ENCODE measurements at regions not wholly inside any gene's neighbourhood (a gene's known extent, or its start where the extent isn't known, plus 50 kb on each side); places are given as distances from the start of the nearest gene placed in this dataset.

DNA sequence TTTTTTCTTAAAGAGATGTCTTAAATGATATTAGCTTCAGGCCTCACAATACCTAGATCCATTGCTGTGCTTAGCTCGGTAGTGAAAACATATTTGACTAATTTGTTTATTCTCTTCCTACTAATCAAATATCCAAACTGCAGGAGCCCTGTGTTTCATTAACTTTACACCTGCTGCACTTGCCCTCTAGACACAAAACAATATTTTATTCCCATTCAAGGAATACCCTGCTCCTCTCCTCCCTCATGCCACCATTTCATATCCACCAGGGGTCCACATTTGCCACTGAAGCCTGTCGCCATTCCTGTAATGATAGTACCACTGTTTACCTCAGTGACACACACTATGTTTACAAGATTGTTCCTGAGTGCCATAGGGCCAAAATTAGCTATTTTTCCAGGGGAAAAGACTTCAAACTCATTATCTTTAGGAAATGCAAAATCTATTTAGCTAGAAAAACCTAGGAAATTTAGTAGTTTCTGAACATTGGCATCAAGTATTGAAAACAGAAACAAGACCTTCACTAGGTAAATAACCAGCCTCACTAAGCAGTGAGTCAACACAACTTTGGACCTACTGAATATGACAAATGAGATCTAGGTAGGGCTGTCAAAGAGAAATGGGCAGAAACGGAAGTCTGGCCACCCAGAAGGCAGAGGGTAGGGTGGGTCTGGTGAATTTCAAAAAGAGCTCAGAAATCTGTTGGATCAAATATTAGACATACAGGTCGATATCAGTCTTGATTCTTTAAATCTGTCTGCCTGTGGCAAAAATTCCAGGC is 134.6 kb upstream of the KCNK1 start:
- intact Hi-C loops (cut with micrococcal nuclease) = no loop called here
- no peak for DNase-seq
- no peak overlapping the region for H3K27ac Mint-ChIP-seq
- ChIA-PET CTCF (interaction anchor here (0.7 to 1.6 kb wide), 3 partner anchors 38 to 181 kb away, joined by 3 to 5 read pairs (median 3); no protein-coding TSS in a partner anchor), POLR2A (no interaction called here)
- H3K4me1 Mint-ChIP-seq (ENCODE audit: low read depth) = peaks cover 5% of the 10 kb centered on the region
- peaks cover 18% of the 10 kb centered on the region for H3K27me3 Mint-ChIP-seq
- H3K9me3 Mint-ChIP-seq = no peaks in the 10 kb centered on the region
- no peaks in the 10 kb centered on the region for H3K36me3 Mint-ChIP-seq
- H3K4me3 Mint-ChIP-seq = no peak overlapping the region

DNA sequence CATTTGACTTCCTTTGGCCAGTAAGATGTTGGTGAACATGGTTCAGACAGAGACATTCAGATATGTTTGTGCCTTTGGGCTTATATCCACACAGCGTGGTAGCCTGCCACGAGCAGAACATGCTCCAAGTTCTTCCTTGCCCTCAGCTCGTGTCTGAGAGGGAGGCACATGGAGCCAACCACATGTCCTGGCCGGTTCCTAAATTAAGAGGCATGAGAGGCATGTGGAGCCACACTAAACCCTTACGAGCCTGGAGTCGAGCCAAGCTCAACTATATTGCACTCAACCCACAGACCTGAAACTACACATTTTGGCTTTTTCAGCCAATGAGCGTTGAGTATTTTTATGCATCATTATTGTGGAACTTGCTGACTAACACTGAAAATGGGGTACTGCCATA is 133.7 kb upstream of the KCNK1 start:
- H3K9me3 Mint-ChIP-seq = no peaks in the 10 kb centered on the region
- H3K36me3 Mint-ChIP-seq = no peaks in the 10 kb centered on the region
- ChIA-PET POLR2A (no interaction called here), CTCF (interaction anchor here (0.7 to 1.6 kb wide), 2 partner anchors 39 to 180 kb away, joined by 3 to 5 read pairs; no protein-coding TSS in a partner anchor)
- H3K4me3 Mint-ChIP-seq = no peak overlapping the region
- H3K4me1 Mint-ChIP-seq (ENCODE audit: low read depth) = peaks cover 5% of the 10 kb centered on the region
- DNase-seq = peak; percentile 12
- peaks cover 17% of the 10 kb centered on the region for H3K27me3 Mint-ChIP-seq
- intact Hi-C loops (cut with micrococcal nuclease) = no loop called here
- no peak overlapping the region for H3K27ac Mint-ChIP-seq

DNA sequence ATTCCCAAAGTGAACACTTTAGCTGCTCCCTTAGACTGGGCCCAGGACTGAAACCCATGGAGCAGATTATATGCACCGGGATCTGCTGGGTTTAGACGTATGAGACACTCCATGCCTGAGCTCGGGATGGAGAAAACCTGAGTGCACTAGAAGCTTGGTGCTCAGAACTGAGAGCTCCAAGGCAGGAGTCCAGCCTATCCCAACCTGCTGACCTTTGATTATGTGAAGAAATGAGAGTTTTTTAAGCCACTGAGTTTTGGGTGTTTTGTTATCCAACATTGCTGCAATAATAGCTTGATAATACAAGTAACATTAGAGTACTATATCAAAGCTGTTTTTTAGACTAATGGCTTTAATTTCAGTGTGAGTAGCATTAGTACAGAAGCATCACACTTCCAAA is 131.5 kb upstream of the KCNK1 start:
- no peak overlapping the region for H3K27ac Mint-ChIP-seq
- H3K4me3 Mint-ChIP-seq = no peak overlapping the region
- peaks cover 5% of the 10 kb centered on the region for H3K4me1 Mint-ChIP-seq (ENCODE audit: low read depth)
- no peaks in the 10 kb centered on the region for H3K9me3 Mint-ChIP-seq
- peaks cover 17% of the 10 kb centered on the region for H3K27me3 Mint-ChIP-seq
- H3K36me3 Mint-ChIP-seq = no peaks in the 10 kb centered on the region
- CTCF ChIA-PET = interaction anchor here (0.9 to 1.4 kb wide), 2 partner anchors 8 to 41 kb away, joined by 5 to 6 read pairs; no protein-coding TSS in a partner anchor
- intact Hi-C loops (cut with micrococcal nuclease) = no loop called here
- POLR2A ChIA-PET = no interaction called here
- no peak for DNase-seq

GRCh38 chr1:233485385-233485784 is 128.5 kb upstream of the KCNK1 start:
- Mint-ChIP-seq H3K4me1 (ENCODE audit: low read depth) (peaks cover 2% of the 10 kb centered on the region), H3K27ac (no peak overlapping the region), H3K36me3 (no peaks in the 10 kb centered on the region), H3K9me3 (no peaks in the 10 kb centered on the region), H3K4me3 (no peak overlapping the region), H3K27me3 (peaks cover 18% of the 10 kb centered on the region)
- ChIA-PET CTCF (no interaction called here), POLR2A (no interaction called here)
- intact Hi-C loops (cut with micrococcal nuclease) = no loop called here
- no peak for DNase-seq

- Mint-ChIP-seq H3K4me1 (ENCODE audit: low read depth) (no peaks in the 10 kb centered on the region), H3K27ac (no peak overlapping the region), H3K27me3 (peaks cover 19% of the 10 kb centered on the region), H3K36me3 (no peaks in the 10 kb centered on the region), H3K4me3 (no peak overlapping the region), H3K9me3 (no peaks in the 10 kb centered on the region)
- intact Hi-C loops (cut with micrococcal nuclease) = no loop called here
- ChIA-PET POLR2A (no interaction called here), CTCF (no interaction called here)
- DNase-seq = no peak
These were observed 128.0 kb upstream of the KCNK1 start for GRCh38 chr1:233485809-233486398.

DNA sequence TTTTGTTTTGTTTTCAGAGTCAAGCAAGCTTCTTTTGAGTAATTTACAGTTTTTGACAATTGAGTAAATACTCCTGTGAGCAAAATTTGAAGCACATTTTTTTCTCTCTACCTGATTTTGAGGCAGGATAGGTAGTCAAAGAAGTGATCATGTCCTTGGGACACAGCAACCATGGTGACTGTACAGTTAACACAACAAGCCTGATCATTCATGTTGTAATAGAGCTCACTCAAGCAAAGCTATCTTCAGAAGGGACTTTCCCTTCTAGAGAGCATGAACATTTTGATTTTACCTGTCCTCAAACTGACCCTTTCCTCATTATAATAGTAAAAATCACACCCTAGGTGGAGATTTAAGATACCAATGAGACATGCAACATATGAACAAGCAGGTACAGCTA is 126.5 kb upstream of the KCNK1 start:
- peaks cover 18% of the 10 kb centered on the region for H3K27me3 Mint-ChIP-seq
- no peaks in the 10 kb centered on the region for H3K4me1 Mint-ChIP-seq (ENCODE audit: low read depth)
- no peak overlapping the region for H3K27ac Mint-ChIP-seq
- POLR2A ChIA-PET = no interaction called here
- no peak for DNase-seq
- H3K36me3 Mint-ChIP-seq = no peaks in the 10 kb centered on the region
- no peak overlapping the region for H3K4me3 Mint-ChIP-seq
- no peaks in the 10 kb centered on the region for H3K9me3 Mint-ChIP-seq
- CTCF ChIA-PET = no interaction called here
- intact Hi-C loops (cut with micrococcal nuclease) = no loop called here

DNA sequence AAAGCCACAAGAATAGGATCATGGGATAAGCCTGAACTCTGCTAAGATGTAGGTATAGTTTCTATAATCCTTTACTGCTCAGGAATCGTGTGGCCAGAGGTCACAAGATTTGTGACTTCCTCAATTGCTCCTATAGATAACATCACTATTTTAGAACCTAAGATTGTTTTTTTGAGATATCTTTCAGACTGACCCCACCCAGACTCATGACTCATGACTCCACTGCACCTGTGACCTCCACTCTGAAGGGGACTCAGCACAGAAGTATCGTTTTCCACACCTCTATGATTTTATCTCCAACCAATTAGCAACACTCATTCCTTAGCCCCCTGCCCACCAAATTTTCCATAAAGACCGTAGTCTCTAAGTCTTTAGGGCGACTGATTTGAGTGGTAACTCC is 124.5 kb upstream of the KCNK1 start:
- ChIA-PET CTCF (no interaction called here), POLR2A (no interaction called here)
- H3K27me3 Mint-ChIP-seq = peaks cover 16% of the 10 kb centered on the region
- intact Hi-C loops (cut with micrococcal nuclease) = no loop called here
- no peak for DNase-seq
- H3K9me3 Mint-ChIP-seq = no peaks in the 10 kb centered on the region
- H3K36me3 Mint-ChIP-seq = no peaks in the 10 kb centered on the region
- no peaks in the 10 kb centered on the region for H3K4me1 Mint-ChIP-seq (ENCODE audit: low read depth)
- H3K4me3 Mint-ChIP-seq = no peak overlapping the region
- no peak overlapping the region for H3K27ac Mint-ChIP-seq

DNA sequence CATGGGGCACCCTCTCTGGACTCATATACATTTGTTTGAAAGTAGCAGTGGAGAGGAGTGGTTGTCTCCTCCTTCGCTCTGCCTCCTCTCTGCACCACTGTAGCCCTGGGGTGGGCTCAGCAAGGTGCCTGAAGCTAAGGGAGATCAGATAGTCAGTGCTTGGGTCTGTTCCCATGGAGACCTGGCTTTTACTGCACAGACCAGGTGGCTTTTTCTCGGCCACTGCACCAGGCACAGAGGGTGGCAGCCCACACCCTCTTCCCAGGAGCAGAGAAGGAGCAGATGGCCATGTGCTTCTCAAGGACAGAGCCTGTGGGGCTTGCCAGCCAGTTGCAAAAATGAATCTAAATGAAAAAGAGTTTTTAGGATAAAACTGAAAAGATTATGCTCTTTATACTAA is 123.4 kb upstream of the KCNK1 start:
- H3K36me3 Mint-ChIP-seq = no peaks in the 10 kb centered on the region
- intact Hi-C loops (cut with micrococcal nuclease) = no loop called here
- no peak overlapping the region for H3K27ac Mint-ChIP-seq
- H3K4me1 Mint-ChIP-seq (ENCODE audit: low read depth) = no peaks in the 10 kb centered on the region
- H3K4me3 Mint-ChIP-seq = no peak overlapping the region
- ChIA-PET POLR2A (no interaction called here), CTCF (interaction anchor here (0.6 kb wide), 1 partner anchor 29 kb away, joined by 3 read pairs; no protein-coding TSS in a partner anchor)
- H3K27me3 Mint-ChIP-seq = peaks cover 17% of the 10 kb centered on the region
- no peak for DNase-seq
- H3K9me3 Mint-ChIP-seq = no peaks in the 10 kb centered on the region

GRCh38 chr1:233491953-233492620 is 121.8 kb upstream of the KCNK1 start:
- no peaks in the 10 kb centered on the region for H3K4me1 Mint-ChIP-seq (ENCODE audit: low read depth)
- H3K27me3 Mint-ChIP-seq = peaks cover 21% of the 10 kb centered on the region
- intact Hi-C loops (cut with micrococcal nuclease) = no loop called here
- H3K9me3 Mint-ChIP-seq = no peaks in the 10 kb centered on the region
- no peaks in the 10 kb centered on the region for H3K36me3 Mint-ChIP-seq
- ChIA-PET CTCF (no interaction called here), POLR2A (no interaction called here)
- no peak for DNase-seq
- H3K27ac Mint-ChIP-seq = no peak overlapping the region
- H3K4me3 Mint-ChIP-seq = no peak overlapping the region

DNA sequence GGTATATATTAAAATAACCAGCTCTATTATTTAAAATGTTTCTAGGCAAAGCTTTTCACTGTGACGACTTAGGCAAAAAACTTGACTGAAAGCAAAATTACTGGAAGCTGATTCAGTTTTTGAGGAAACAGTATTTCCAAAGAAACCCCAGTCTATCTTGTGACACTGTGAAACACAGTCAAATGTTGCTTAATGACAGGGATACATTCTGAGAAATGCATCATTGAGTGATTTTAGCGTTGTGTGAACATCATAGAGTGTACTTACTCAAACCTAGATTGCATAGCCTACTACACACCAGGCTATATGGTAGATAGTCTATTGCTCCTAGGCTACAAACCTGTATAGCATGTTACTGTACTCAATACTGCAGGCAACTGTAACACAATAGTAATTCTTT is 116.9 kb upstream of the KCNK1 start:
- no peaks in the 10 kb centered on the region for H3K4me1 Mint-ChIP-seq (ENCODE audit: low read depth)
- intact Hi-C loops (cut with micrococcal nuclease) = loop anchor here (1.0 to 5.0 kb wide), 2 partner anchors 102 to 115 kb away; partner anchors contain the start of gene KCNK1
- no peaks in the 10 kb centered on the region for H3K9me3 Mint-ChIP-seq
- no peaks in the 10 kb centered on the region for H3K36me3 Mint-ChIP-seq
- H3K27ac Mint-ChIP-seq = no peak overlapping the region
- no peak overlapping the region for H3K4me3 Mint-ChIP-seq
- DNase-seq = no peak
- H3K27me3 Mint-ChIP-seq = peaks cover 16% of the 10 kb centered on the region
- ChIA-PET CTCF (interaction anchor here (0.6 to 1.1 kb wide), 2 partner anchors 21 to 218 kb away, joined by 3 to 4 read pairs; no protein-coding TSS in a partner anchor), POLR2A (no interaction called here)

- intact Hi-C loops (cut with micrococcal nuclease) = loop anchor here (1.0 to 5.0 kb wide), 2 partner anchors 102 to 115 kb away; partner anchors contain the start of gene KCNK1
- Mint-ChIP-seq H3K4me3 (no peak overlapping the region), H3K9me3 (no peaks in the 10 kb centered on the region), H3K27me3 (peaks cover 16% of the 10 kb centered on the region), H3K27ac (no peak overlapping the region), H3K4me1 (ENCODE audit: low read depth) (no peaks in the 10 kb centered on the region), H3K36me3 (no peaks in the 10 kb centered on the region)
- CTCF ChIA-PET = interaction anchor here (0.8 kb wide), 1 partner anchor 21 kb away, joined by 4 read pairs; no protein-coding TSS in a partner anchor
- POLR2A ChIA-PET = no interaction called here
- no peak for DNase-seq
These were observed 116.2 kb upstream of the KCNK1 start for GRCh38 chr1:233497679-233498078.

DNA sequence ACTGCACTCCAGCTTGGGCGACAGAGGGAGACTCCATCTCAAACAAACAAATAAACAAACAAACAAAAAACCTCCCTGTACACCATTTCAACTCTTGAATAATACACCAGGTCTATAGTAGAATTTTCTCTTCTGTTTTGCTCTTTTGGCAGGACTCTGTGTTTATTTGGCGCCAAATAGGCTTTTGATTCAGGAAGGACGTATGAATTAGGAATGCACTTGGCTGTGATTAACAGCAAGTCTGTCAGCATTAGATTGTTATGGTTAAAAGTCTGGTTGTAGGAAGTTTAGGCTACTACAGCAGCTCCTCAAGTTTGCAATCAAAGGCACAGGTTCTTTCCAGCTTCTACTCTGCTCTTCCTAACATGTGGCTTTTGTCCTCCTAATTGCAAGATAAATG is 113.8 kb upstream of the KCNK1 start:
- intact Hi-C loops (cut with micrococcal nuclease) = no loop called here
- Mint-ChIP-seq H3K27ac (no peak overlapping the region), H3K36me3 (no peaks in the 10 kb centered on the region), H3K4me1 (ENCODE audit: low read depth) (no peaks in the 10 kb centered on the region), H3K27me3 (peaks cover 16% of the 10 kb centered on the region), H3K4me3 (no peak overlapping the region), H3K9me3 (peaks cover 2% of the 10 kb centered on the region)
- ChIA-PET POLR2A (no interaction called here), CTCF (interaction anchor here (1.3 kb wide), 1 partner anchor 59 kb away, joined by 3 read pairs; no protein-coding TSS in a partner anchor)
- no peak for DNase-seq

Measured in activated CD4-positive, alpha-beta memory T cell treated with anti-CD3 and anti-CD28 coated beads for 36 hours (primary cell).